Heart left ventricle (tissue), 16 donors: ENCODE measurements at regions not wholly inside any gene's neighbourhood (a gene's known extent, or its start where the extent isn't known, plus 50 kb on each side); places are given as distances from the start of the nearest gene placed in this dataset.

Experiments used
- ATAC-seq, 4 donors: fragments of 200-7000 bp; cut with Tn5 transposase; one replicate each; pipeline ENCODE4 v1.9.1; 2020 to 2022; ENCODE audit warnings: moderate library complexity in 4 of 4, mild to moderate bottlenecking in 3 of 4, moderate number of reproducible peaks in 1 of 4
- DNase-seq, 5 donors: peaks; one replicate each; pipeline ENCODE4 v3.0.0-alpha.2; 2020
- H3K27ac ChIP-seq, 12 donors: fragments of 200-600 bp; sonication (generic) in 4 of 12; one replicate each; pipeline versions ENCODE4 v1.5.0 to v1.8.0; 2016 to 2022; ENCODE audit warnings: mild to moderate bottlenecking in 2 of 12
- H3K27me3 ChIP-seq, 9 donors: fragments of 200-600 bp; sonication (generic) in 2 of 9; one replicate each; pipeline versions ENCODE4 v1.5.1 to v1.8.0; 2016 to 2022; ENCODE audit warnings: mild to moderate bottlenecking in 3 of 9
- H3K36me3 ChIP-seq, 9 donors: fragments of 200-600 bp; sonication (generic) in 2 of 9; one replicate each; pipeline versions ENCODE4 v1.5.0 to v1.8.0; 2018 to 2022; ENCODE audit warnings: mild to moderate bottlenecking in 2 of 9
- H3K4me1 ChIP-seq, 12 donors: fragments of 200-600 bp; sonication (generic) in 4 of 12; one replicate each; pipeline versions ENCODE4 v1.5.0 to v1.8.0; 2016 to 2022; ENCODE audit warnings: mild to moderate bottlenecking in 3 of 12
- H3K4me3 ChIP-seq, 12 donors: fragments of 200-600 bp; sonication (generic) in 4 of 12; one replicate each; pipeline versions ENCODE4 v1.5.0 to v1.8.0; 2017 to 2022; ENCODE audit warnings: mild to moderate bottlenecking in 9 of 12, moderate library complexity in 4 of 12
- H3K9me3 ChIP-seq, 12 donors: fragments of 200-600 bp; sonication (generic) in 4 of 12; one replicate each; pipeline versions ENCODE4 v1.5.0 to v1.8.0; 2016 to 2022; ENCODE audit warnings: mild to moderate bottlenecking in 1 of 12
- POLR2A ChIP-seq, 2 donors: fragments of 450-650 bp; IDR thresholded peaks; one replicate each; pipeline ENCODE4 v1.6.1; 2017; ENCODE audit warnings: antibody characterized with exemption in 2 of 2, mild to moderate bottlenecking in 2 of 2, moderate library complexity in 2 of 2
- WGBS, 4 donors: extraction: QIAGEN DNeasy Blood & Tissue Kit in 2 of 4; methylation state at CpG; one replicate each; pipeline versions ENCODE4 v1.1.5 to v1.1.7; 2013 to 2018; 5-methylcytosine and 5-hydroxymethylcytosine counted together
- intact Hi-C, 10 donors: fragments of 100-400 bp; cut with DNase I; formaldehyde crosslinking; loops; one replicate each; pipeline versions ENCODE4 v1.11.1 to v1.14.2; 2022
- TF ChIP-seq, protein P1 (sequence below), 12 donors: fragments of 200-600 bp; sonication (generic) in 4 of 12; IDR thresholded peaks; one replicate each; pipeline versions ENCODE4 v1.5.0 to v1.8.0; 2018 to 2022; ENCODE audit warnings: antibody characterized with exemption in 12 of 12, mild to moderate bottlenecking in 5 of 12
- donor health status: ischemic (EF 13 %, LVEDD 7.1; RV severe dilation, severe dysfunction).
- donor health status: healthy with polysubstance abuse.
- donor health status: DM: no; HTN: yes; CAD: no.
- donor health status: DM: no; HTN: no; CAD: no.
- donor health status: ischemic (EF 25% LVEDD 6.9; RV normal size, moderate dysfunction).
- donor health status: ischemic (EF 25% LVEDD 5.7; RV mildly dilated, moderate dysfunction).
- donor health status: healthy.
- donor health status: DM: yes; HTN: yes; CAD: no.
- donor health status: ischemic (EF 35%, LVEDD 5.7; RV mildly dilated, moderate dysfunction).
- donor health status: nonischemic (EF 11% LVEDD 7.7; RV severe dilation, severe dysfunction).
- donor health status: DM: yes; HTN: yes; CAD: no.
- donor health status: PGD.
- donor health status: ischemic (EF 29% LVEDD 5.4; RV normal size, mild dysfunction).
- donor health status: nonischemic (EF 23%, LVEDD 6.1; RV moderate dilation, normal function).

DNA sequence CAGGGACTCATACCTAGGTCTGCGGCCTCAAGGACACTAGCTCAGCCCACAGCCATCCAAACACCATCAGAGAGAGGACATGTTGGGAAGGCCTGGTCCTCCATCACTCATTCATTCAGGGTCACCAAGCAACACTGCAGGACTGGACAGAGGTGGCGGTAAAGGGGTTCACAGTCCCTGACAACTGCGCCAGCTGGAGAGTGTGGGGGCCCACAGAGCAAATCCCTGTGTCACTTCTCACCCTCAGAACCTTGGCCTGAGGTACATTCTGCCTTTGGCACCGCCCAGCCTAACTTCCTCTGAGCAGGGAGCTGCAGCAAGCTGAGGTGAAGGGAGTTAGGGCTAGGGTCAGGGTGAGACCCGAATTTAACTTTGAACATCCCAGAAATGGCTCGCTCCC lies 106.5 kb downstream of the COPRS start:
- Histone ChIP-seq H3K27ac (no peak overlapping the region), H3K4me1 (peaks cover 0 to 10% (median 0%) of the 10 kb centered on the region in 12 donors), H3K36me3 (no peaks in the 10 kb centered on the region), H3K4me3 (no peak overlapping the region), H3K27me3 (no peaks in the 10 kb centered on the region), H3K9me3 (no peaks in the 10 kb centered on the region)
- ATAC-seq (no peak), DNase-seq (no peak)
- intact Hi-C loops, result no loop called here
- TF ChIP-seq, protein P1, sequence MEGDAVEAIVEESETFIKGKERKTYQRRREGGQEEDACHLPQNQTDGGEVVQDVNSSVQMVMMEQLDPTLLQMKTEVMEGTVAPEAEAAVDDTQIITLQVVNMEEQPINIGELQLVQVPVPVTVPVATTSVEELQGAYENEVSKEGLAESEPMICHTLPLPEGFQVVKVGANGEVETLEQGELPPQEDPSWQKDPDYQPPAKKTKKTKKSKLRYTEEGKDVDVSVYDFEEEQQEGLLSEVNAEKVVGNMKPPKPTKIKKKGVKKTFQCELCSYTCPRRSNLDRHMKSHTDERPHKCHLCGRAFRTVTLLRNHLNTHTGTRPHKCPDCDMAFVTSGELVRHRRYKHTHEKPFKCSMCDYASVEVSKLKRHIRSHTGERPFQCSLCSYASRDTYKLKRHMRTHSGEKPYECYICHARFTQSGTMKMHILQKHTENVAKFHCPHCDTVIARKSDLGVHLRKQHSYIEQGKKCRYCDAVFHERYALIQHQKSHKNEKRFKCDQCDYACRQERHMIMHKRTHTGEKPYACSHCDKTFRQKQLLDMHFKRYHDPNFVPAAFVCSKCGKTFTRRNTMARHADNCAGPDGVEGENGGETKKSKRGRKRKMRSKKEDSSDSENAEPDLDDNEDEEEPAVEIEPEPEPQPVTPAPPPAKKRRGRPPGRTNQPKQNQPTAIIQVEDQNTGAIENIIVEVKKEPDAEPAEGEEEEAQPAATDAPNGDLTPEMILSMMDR (IDR thresholded peaks at IDR 0.05), result no peak
- no peak for TF ChIP-seq POLR2A (IDR thresholded peaks at IDR 0.05)
- 83 to 92% (median 88%) methylated on average over 6 of the region's 6 CpGs for WGBS, 4 donors

DNA sequence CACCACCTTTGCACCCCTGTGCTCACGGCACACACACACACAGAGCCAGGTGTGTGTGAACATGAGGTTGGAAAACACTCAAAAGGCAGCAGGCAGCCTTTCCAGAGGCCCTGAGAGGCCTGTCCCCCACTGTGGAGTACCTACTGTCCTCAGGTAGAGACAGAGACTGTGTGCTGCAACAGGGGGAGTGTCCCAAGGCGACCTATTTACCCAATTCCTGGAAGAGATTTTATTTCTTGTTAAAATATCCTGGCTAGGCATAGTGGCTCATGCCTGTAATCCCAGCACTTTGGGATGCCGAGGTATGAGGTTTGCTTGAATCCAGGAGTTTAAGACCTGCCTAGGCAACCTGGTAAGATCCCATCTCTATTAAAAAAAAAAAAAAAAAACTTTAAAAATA lies 108.5 kb downstream of the COPRS start:
- H3K27me3 ChIP-seq, result no peaks in the 10 kb centered on the region
- WGBS, 4 donors, result 91 to 96% (median 93%) methylated on average over 3 of the region's 3 CpGs

DNA sequence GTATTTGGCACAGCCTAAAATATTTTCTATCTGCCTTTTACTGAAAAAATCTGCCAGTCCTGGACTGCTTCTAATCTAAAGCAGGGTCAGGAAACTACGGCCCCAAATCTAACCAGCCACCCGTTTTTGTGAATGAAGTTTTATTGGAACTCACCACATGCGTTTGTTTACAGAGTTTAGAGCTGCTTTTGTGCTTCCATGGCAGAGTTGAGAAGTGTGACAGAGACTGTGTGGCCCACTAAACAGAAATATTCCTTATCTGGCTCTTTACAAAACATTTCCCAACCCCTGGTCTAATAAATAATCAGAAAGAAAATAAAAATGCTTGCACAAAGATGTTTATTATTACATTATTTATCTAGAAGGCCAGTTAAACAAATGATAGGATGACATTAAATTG lies 110.2 kb downstream of the COPRS start:
- ATAC-seq (no peak), DNase-seq (no peak)
- Histone ChIP-seq H3K27me3 (peaks cover 0 to 4% (median 0%) of the 10 kb centered on the region in 9 donors), H3K4me3 (no peak overlapping the region), H3K4me1 (peaks cover 2 to 22% (median 13%) of the 10 kb centered on the region in 12 donors), H3K36me3 (no peaks in the 10 kb centered on the region), H3K9me3 (no peaks in the 10 kb centered on the region), H3K27ac (no peak overlapping the region)
- 72 to 91% (median 82%) methylated on average over 3 of the region's 3 CpGs for WGBS, 4 donors
- TF ChIP-seq POLR2A (IDR thresholded peaks at IDR 0.05), result no peak
- TF ChIP-seq, protein P1 (IDR thresholded peaks at IDR 0.05), result no peak
- intact Hi-C loops, result loop anchor here in 2 of 10 donors (10.0 kb wide), 1 partner anchor 194 kb away; no protein-coding TSS in a partner anchor

More for the DNA sequence above, 108.5 kb downstream of the COPRS start:
- Histone ChIP-seq H3K4me1 (peaks cover 0 to 10% (median 1%) of the 10 kb centered on the region in 12 donors), H3K36me3 (no peaks in the 10 kb centered on the region), H3K4me3 (no peak overlapping the region), H3K27ac (no peak overlapping the region), H3K9me3 (no peaks in the 10 kb centered on the region)
- intact Hi-C loops, result no loop called here
- ATAC-seq (no peak), DNase-seq (no peak)
- TF ChIP-seq, protein P1 (IDR thresholded peaks at IDR 0.05), result no peak
- TF ChIP-seq POLR2A (IDR thresholded peaks at IDR 0.05), result no peak

DNA sequence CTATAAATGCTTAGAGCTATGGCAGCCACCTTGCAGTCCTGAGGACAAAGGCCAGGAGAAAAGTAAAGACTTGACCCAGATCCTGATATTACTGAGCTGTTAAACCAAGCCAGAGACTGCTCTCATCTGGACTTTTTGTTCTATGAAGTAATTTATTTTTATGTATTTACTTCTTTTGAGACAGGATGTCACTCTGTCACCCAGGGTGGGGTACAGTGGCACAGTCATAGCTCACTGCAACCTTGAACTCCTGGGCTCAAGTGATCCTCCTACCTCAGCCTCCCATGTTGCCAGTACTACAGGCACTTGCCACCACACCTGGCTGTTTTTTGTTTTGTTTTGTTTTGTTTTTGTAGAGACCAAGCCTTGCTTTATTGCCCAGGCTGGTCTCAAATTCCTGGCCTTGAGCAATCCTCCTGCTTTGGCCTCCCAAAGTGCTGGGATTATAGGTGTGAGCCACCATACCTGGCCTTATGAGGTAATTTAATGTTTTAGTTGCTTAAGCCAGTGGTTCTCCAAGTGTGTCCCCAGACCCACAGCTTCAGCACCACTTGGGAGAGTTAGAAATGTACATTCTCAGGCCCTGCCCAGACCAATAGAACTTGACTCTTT lies 112.1 kb downstream of the COPRS start:
- Histone ChIP-seq H3K4me1 (peaks cover 6 to 33% (median 19%) of the 10 kb centered on the region in 12 donors), H3K27ac (no peak overlapping the region), H3K27me3 (peaks cover 0 to 4% (median 0%) of the 10 kb centered on the region in 9 donors), H3K4me3 (no peak overlapping the region), H3K36me3 (no peaks in the 10 kb centered on the region), H3K9me3 (no peaks in the 10 kb centered on the region)
- intact Hi-C loops, result loop anchor here in 2 of 10 donors (10.0 kb wide), 1 partner anchor 192 kb away; no protein-coding TSS in a partner anchor
- DNase-seq (no peak), ATAC-seq (no peak)
- TF ChIP-seq, protein P1 (IDR thresholded peaks at IDR 0.05), result no peak
- TF ChIP-seq POLR2A (IDR thresholded peaks at IDR 0.05), result no peak
